NCI-H2227 treated with DMSO at 0.1 percent for 48 hours (cell line): ENCODE measurements at regions not wholly inside any gene's neighbourhood (a gene's known extent, or its start where the extent isn't known, plus 50 kb on each side); places are given as distances from the start of the nearest gene placed in this dataset.

ENCODE experiments used
- DNase-seq: peaks from one replicate; lab custom pipeline; 2025; lab: John Stamatoyannopoulos, UW

DNA sequence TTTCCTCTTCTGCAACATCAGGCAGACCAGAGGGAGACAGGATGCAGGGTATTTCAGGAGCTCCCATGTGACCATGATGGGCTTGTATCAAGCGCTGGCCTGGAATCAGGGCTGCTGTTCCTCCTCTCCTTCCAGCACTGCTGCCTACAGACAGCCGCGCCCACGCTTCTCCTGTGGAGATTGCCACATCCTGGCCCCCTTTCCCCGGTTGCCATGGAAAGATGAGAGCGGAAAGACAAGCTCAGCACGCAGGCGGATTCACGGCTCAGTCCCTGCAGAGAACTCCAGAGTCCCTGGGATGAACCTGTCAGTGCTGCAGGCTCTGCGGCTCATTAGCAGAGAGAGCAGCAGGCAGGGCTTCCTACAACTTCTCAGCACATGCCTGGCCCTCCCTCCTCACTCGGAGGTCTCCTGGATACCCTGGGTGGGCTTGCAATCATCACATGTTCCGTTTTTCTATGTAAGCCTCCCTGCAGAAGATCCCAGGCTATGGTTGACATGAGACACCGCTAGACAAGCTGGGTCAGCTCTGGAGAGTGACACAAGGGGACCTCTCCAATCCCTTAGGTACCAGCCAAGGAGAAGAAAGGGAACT, 497.8 kb upstream of the MYT1L start:
- no peak for DNase-seq

DNA sequence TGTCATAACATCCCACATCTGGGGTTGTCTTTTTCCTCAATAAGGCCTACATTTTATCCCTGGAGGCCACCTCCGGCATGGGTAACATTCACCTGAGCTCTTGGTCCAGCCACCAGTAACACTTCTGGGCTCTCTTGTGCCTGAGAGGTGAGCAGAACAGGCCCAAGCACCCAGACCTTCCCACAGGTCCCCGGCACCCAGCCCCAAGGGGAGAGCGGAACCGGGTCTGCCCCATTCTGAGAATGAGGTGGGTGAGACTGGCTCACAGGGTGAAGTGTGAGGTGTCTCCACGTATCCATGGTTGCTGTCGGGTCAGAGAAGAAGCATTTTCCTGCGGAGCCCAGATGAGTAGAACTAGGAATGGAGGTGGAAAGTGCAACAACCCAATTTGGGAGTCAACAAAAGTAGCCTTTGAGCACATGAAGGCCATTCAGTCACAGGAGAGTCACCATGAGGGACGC, 496.7 kb upstream of the MYT1L start:
- DNase-seq, result no peak

DNA sequence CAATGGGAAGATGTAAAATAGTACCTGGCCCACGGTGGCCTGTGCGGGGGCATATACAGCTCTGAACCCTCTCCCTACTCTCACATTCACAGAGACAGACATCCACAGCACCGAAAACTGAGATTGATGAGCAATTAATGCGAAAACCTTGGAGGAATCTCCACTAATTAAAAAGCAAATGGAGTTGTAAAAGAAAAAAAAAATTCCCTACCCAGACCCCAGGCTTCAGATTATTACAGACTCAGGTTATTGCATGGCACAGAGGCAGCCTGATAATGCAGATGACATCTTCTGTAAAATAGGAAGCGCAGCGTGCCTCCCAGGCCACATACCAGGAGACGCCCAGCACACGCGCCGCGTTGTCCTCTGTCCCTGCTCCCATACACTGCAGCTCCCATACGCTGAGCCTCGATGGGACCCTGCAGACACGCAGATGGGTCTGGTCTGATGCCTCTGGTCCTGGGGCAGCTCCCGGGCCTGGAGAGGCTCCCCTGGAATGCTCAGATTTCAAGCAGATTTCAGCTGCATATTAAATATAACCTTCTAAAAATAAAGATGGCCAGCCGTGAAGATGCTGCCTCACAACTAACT, 496.1 kb upstream of the MYT1L start:
- DNase-seq, result no peak

DNA sequence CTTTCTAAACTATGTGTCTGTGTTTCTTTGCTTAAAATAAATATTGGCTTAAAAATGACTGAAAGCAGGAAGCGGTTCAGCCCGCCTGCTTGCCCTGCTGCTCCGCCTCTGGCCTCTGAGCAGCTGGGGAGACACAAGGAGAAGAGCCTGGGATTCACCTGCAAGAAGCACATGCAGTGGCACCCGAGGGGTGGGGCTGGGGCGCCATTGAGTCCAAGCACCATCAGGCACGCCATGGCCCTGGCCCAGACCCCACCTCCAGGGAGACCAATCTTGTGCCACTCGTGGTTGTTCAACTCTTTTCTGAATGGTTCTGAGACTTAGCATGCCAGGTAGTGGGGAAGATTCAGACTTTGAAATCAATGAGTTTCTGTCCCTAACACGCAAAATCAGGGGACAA, 495.5 kb upstream of the MYT1L start:
- no peak for DNase-seq

DNA sequence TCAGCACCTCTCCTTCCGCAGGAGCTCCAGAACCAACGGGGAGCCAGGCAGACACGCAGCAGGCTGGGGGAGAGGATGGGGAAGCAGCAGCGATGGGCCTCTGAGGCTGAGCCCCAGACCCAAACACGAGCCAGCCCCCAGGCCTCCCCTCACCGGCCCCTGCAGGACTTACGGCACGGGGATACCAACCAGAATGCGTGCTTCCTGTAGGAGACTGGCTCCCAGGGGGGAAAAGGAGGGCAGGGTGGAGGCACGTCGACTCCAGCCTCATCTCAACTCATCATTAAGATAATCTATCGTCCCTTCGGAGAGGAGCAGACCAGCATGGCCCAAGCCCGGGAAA, 495.1 kb upstream of the MYT1L start:
- DNase-seq, result no peak

DNA sequence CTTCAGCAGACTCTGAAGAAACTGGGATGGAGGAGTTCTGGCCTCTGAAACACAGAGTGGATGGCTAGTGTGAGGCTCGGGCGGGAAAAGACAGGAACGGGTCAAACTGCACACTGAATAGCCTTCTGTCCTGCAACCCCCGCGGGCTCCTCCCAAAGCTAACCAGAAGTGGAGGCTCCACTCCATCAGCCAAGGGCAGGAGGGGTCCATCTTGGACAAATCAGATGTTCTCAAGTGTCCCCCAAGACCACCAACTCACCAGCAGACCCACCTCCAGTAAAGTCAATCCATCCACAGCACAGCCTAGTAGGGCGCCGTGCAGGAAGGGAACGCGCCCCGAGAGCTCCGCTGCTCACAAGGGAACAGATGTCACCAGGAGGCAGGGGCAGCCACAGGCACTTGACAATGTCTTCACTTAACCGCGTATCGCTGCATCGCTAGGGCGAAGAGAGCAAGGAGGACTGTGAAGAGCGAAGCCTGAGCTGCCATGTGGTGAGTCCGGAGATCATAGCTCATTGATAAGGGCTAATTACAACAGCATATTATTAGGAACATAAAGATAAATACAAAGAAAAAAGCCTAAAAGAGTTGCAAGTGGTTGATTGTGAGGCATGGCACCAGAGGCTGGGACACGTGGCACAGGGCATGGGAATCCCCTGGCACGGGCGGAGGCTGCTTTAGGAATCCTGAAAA, 494.6 kb upstream of the MYT1L start:
- no peak for DNase-seq

DNA sequence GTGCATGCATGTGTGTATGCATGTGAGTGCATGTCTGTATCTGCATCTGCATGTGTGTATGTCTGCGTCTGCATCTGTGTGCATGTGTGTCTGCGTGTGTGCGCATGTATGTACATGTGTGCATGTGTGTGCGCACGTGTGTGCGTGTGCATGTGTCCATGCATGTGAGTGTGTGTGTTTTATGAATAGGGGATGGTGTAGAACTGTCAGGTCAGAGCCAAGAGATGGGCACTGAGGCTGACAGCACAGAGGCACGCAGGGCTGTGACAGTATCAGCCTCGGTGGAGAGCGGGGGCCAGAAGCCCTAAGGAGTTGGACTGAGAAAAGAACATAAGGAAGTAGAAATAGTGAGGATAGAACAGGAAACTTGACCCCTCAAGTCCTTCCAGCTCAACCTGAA, 494.0 kb upstream of the MYT1L start:
- no peak for DNase-seq

DNA sequence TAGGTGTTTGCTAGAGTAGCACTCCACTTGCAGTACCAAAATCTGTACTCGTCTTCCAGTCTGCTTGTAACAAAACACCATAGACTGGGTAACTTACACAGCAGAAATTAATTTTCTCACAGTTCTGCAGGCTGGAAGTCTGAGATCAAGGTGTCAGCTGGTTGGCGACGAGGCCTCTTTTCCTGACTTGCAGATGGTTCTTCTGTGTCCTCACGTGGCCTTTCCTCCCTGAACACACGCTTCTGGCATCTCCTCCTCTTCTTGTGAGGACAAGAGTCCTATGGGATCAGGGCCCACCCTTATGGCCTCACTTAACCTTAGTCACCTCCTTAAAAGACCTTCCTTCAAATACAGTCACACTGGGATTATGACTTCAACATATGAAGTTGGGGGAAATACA, 493.5 kb upstream of the MYT1L start:
- DNase-seq, result no peak

DNA sequence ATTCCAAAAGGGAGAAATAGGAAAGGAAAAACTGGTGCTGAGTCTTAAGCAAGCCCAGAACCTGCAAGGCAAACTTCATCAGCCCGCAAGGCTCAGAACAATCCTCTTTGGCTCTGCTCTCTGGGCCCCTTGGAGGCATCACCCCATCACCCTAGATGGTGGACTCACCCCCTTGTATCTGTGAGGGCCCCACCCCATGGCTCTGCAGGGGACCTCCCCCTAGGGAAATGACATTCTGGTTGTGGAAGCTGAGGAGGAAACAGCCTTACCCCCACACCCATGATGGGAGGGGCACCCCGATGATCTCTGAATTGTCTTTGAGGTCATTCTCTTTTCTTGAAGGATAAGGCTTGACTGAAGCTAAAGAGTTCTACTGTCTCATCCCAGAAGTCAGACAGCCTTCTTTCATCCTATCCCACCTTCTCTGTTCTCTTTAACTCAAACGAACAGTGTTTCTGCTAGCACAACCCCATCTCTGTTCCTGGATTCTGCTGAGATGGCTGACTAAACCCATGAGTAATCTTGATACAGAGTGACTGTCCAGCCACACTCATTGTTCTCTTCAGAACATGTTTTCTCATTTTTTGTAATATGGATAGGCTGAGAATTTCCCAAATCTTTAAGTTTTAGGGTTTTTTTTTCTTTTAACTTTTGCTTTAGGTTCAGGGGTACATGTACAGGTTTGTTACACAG, 492.1 kb upstream of the MYT1L start:
- DNase-seq, result no peak

DNA sequence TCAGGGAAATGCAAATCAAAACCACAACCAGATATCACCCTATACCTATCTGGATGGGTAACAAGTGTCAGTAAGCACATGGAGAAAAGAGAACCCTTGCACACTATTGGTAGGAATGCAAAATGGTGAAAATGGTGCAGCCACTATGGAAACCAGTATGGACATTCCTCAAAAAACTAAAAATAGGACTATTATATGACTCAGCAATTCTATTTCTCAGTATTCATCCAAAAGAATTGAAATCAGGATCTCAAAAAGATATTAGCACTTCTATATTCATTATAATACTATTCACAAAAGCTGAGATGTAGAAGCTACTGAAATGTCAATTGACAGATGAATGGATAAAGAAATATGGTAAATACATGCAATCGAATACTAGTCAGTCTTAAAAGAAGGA, 491.1 kb upstream of the MYT1L start:
- no peak for DNase-seq

DNA sequence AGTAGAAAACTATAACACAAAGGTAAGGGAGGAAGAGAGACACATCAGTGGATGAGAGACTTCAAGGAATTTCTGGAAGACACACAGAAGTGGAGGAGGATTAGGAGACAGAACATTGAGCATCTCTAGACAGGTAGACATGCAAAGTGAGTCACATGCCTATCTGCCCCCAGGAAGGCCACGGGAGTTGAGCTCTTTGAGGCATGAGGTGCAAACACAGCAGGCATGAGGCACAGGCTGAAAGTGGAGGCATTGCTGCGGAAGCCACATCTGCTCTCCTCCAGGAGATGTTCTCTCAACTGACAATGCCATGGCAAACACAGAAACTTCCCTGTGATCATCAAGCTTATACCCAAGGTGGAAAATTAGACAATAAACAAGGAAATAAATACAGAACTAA, 481.6 kb upstream of the MYT1L start:
- no peak for DNase-seq

DNA sequence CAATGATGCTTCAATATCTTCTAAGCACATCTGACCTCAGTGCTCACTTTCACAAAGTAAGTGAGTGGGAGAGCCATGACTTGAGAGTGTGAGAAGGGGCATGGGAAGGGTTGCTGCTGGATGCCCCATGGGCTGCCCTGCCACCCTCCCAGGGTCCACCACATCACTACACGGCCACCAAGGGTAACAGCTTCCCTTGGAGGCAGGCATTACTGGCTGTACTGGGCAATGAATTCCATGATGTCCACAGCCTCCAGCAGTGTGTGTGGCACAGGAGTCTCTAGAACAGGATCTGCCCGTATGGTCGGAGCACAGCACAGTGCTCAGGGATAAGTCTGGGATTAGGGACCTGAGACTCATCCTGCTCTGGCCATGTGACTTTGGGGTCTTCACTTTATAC, 481.0 kb upstream of the MYT1L start:
- no peak for DNase-seq

DNA sequence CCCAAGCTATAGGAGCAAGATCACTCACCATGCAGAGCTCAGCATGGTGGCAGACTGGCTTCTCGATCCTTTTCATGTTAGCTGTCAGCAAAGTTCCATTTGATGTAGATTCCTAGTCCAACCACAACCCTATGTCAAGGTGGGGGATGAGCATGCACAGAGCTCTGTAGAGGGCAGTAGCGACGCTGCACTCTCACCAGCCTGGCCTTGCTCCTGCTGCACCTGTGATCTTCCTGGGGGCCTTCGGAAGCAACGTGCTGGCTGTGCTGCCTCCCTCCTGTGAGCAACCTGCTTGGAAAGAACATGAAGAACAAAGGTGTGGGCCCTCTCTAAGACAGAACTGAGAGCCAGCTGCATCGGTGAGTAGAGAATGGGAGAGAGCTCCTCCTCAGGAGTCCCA, 479.4 kb upstream of the MYT1L start:
- DNase-seq, result no peak

DNA sequence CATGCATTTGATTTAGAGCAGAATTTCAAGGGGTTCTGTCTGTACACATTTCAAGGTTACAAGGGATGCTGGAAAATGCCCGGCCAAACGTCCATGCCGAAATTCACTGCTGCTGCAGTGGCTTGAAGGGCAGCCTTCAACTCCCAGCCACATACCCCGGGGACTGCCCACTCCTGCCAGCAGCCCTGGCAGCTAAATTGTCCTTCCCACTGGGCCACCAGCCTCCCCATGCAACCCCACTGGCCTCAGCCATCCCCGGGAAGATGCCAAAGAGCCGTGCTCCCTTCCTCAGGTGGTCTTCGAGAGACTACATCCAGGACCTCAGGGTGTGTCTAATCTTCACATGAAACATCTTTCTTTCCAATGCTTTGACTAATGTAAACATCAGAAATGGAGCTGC, 478.7 kb upstream of the MYT1L start:
- no peak for DNase-seq

DNA sequence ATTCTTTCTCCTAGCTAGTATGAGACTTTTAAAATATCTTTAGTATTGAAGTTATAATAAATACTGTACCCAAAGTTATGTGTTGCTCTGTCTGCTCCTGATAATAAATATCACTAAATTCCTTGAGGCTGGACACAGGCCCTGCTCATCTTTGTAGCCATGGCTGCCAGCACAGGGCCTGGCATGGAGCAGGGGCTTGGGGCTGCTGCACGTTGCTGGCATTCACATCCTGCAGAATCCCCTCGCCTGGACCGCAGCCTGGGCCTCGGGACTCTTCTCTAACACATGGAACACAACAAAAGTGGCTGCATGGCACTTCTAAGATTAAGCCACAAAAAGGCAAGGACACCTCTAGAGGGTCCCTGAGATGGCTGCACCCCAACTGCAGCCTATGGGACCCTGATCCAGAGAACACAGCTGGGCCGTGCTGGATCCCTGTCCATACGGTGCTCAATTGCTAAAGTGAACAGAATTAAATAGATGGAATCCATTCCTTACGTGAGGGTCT, 477.5 kb upstream of the MYT1L start:
- DNase-seq, result no peak

DNA sequence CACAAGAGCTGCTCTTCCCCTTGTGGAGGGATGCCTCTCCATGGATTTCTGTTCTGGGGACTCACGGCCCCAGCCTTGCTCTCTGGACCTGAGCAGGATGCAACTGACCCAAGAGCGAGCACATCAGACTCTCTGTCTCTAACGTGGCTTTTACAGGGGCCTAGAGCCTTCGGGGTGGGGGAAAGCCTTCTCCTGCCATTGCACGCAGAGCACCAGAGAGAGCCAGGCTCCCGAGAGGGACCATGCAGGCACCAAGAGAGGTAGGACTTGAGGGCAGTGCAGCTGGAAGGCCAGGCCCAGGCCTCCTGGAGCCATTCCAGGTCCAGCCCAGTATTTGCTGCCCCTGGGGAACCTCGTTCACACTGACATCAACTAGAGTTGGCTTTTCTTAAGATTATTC, 475.6 kb upstream of the MYT1L start:
- DNase-seq, result no peak

DNA sequence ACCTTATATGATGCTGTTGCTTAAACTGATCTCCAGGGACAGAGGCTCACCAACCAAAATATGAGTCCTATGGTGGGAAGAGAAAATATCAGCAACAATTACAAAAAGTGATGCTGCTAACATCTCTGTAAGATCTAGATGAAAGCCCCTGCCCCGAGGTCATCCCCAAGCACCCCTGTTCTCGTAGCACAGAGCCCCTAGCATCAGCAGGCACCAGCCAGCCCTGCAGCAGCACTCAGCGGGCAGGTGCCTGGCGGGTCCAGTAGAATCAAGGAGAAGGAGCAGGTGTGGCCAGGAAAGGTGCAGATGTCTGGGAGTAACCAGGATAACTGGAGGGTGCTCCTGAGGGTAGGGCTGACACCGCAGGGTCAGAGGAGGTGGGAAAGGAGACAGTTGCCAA, 474.2 kb upstream of the MYT1L start:
- DNase-seq, result no peak

DNA sequence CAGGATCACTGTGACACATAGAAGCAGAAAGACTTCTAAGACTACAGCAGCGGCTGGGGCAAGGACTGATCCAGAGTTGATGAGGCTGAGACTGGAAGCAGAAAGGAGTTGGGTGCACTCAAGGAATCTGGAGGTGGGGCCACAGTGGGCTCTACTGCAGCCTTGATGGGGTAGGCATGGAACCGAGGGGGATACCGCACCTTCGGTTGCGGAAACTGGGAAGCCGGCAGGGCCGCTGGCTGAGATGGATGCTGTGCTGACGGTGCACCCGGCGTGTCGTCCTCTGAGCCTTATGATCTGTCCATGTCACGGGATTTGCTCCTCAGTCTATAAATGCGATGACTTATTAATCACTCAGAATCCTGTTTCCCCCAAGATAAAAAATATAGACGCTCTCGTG, 473.5 kb upstream of the MYT1L start:
- DNase-seq, result no peak

DNA sequence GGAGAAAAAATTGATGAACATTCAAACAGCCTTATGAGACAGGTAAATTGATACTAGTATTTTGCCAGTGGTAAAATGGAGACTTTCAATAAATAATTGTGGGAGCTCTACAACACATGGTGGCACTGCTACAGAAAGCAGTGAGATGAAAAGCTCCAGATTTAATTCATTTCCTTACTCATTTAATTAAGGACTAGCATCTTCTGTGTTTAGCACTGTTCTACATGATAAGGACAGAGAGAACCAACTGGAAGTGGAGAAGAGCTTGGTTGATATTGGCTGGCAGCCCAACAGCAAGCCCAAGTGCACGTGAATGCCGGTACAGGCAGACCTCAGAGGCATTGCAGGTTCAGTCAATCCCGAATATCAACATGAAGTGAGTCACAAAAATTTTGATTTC, 470.4 kb upstream of the MYT1L start:
- no peak for DNase-seq

DNA sequence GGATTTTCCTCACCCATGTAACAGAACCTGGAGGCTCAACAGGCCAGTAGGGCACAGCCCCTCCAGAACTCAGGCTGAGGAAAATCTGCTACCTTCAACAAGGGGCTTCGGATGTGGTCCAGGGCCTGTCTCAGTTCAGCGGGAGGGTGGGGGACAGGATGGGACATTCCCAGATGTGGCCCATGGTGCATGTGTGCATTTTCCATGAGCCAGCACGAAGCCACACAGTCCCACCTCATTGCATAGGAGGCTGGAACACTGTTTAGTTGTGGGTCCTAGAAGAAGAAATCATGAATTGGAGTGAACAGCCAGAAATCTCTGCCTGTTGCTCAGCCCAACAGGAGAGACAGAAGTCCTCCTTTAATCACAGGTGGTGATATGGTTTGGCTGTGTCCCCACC, 469.6 kb upstream of the MYT1L start:
- DNase-seq, result no peak

DNA sequence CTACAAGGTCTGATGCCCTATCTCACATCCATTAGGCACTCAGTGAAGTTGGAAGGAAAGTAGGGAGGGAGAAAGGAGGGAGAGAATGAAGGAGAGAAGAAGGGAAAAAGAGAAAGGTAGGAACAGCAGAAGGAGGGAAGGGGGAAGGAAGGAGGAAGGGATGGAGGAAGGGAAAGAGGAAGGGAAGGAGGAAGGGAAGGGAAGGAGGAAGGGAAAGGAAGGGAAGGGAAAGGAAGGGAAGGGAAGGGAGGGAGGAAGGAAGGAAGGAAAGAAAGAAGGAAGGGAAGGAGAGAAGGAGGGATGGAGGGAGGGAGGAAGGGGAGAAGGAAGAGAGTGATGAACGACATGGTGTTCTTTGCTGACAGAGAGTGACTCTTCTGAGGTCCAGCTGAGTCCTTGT, 468.9 kb upstream of the MYT1L start:
- no peak for DNase-seq

DNA sequence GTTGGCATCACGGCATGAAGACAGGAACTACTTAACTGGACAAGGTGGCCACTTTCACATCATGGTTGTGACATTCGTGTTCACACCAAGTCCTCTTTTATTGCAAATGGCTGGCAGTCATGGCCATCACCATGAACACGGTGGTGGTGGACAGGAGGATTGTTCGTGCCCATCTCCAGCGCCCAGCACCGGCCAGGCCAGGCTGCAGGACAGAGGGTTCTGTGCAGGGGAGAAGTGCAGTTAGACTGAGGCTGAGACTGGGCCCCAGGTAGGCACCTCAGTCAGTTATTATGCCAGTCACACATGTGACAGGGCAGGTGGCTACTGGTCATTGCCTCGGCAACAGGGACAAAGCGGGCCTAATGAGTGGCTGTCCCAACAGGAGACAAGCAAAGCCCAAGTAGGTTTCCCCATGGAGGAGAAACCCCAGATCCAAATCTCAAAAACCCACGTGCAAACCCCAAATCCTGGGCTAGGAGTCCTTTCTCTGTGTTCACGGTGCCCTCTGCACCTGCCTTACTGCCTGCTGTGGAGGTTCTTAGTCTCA, 468.1 kb upstream of the MYT1L start:
- no peak for DNase-seq

DNA sequence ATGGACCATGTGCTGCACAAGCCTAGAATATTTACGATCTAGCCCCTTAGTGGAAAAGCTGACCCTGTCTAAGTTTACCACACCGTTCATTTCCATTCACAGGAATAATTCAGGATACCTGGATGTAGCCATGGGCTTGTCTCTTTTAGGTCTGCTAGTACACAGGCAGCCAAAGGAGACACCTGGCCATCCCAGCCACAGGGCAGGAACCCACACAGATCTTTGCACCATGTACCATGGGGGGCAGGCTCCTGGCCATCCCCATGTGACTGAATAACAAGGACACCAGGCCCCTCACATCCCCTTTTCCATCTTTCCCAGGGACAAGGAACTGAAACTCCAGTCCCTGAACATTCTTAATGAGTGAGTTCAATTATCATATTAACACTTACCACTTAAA, 467.3 kb upstream of the MYT1L start:
- no peak for DNase-seq
